K562 (cell line): ENCODE measurements at regions not wholly inside any gene's neighbourhood (a gene's known extent, or its start where the extent isn't known, plus 50 kb on each side); places are given as distances from the start of the nearest gene placed in this dataset.

Experiments
- ATAC-seq: fragments of 200-7000 bp; cut with Tn5 transposase; 3 replicates; pipeline ENCODE4 v1.9.1; 2020; ENCODE audit warnings: moderate library complexity
- BruUV-seq: library from RNA; stranded (reverse); fragments of 400-500 nt; replicated peaks from 2 replicates; lab custom pipeline; 2021; lab: Mats Ljungman, UMichigan
- CTCF ChIA-PET: fragments of 300-600 bp; formaldehyde crosslinking; extraction: SDS; loops from one replicate; lab custom pipeline; 2021; ENCODE audit warnings: low intra/inter-chr PET ratio; lab: Yijun Ruan, JAX
- POLR2A ChIA-PET: fragments of 300-600, 350-650 bp; sonication (Branson Sonifier 250); formaldehyde crosslinking; extraction: SDS; loops from one replicate; lab custom pipeline; 2021; ENCODE audit warnings: antibody characterized with exemption, inconsistent platforms; lab: Yijun Ruan, JAX
- DNase-seq, 4 experiments: peaks; one replicate each; pipeline versions ENCODE4 v3.0.0 to v3.0.0-alpha.2; 2011 to 2018; ENCODE audit warnings: low spot score in 3 of 4, mixed read lengths in 3 of 4; ENCODE audit errors: extremely low read depth in 1 of 4
- FAIRE-seq: peaks from 2 replicates; lab custom pipeline; 2011; peaks lifted over from hg19 to GRCh38; lab: Jason Lieb, UNC
- H2AFZ ChIP-seq: 2 replicates; pipeline ENCODE4 v1.6.0; 2011; ENCODE audit warnings: low read depth, low read length, control low read depth, inconsistent platforms
- H3K27ac ChIP-seq: fragments of 200-600 bp; 3 replicates; pipeline ENCODE4 v1.8.0; 2011; ENCODE audit warnings: low read depth, mild to moderate bottlenecking, control low read depth, inconsistent platforms, low read length, moderate library complexity, mixed read lengths; ENCODE audit errors: extremely low read depth
- H3K27me3 ChIP-seq, 2 experiments: fragments of 300-600 bp in 1 of 2; 2 replicates in 1 of 2; 3 replicates in 1 of 2; pipeline versions ENCODE4 v1.6.0 to v1.8.0; 2011; ENCODE audit warnings: inconsistent platforms in 2 of 2, low read length in 2 of 2, mild to moderate bottlenecking in 1 of 2, mixed read lengths in 1 of 2, moderate library complexity in 1 of 2; ENCODE audit not compliant: control insufficient read depth in 2 of 2, insufficient read depth in 2 of 2
- H3K36me3 ChIP-seq: fragments of 300-600 bp; 3 replicates; pipeline ENCODE4 v1.8.0; 2011; ENCODE audit warnings: mild to moderate bottlenecking, low read length, inconsistent platforms; ENCODE audit not compliant: control insufficient read depth, insufficient read depth
- H3K4me1 ChIP-seq, 2 experiments: fragments of 200-600 bp in 1 of 2; replicated peaks in 1 of 2; 2 replicates in 1 of 2; 3 replicates in 1 of 2; pipeline versions ENCODE4 v1.5.1 to v1.8.0; 2011; ENCODE audit warnings: inconsistent platforms in 2 of 2, low read length in 2 of 2, mild to moderate bottlenecking in 1 of 2, mixed read lengths in 1 of 2, moderate library complexity in 1 of 2; ENCODE audit not compliant: control insufficient read depth in 2 of 2, insufficient read depth in 2 of 2
- H3K4me2 ChIP-seq: 2 replicates; pipeline ENCODE4 v1.6.1; 2011; ENCODE audit warnings: low read length, control low read depth, inconsistent platforms, mixed read lengths; ENCODE audit not compliant: insufficient read depth
- H3K4me3 ChIP-seq: fragments of 200-600 bp; sonication (generic), shearing (Covaris generic); 2 replicates; pipeline ENCODE4 v1.5.1; 2016; ENCODE audit warnings: control low read depth, inconsistent platforms
- H3K79me2 ChIP-seq: fragments of 200-600 bp; 3 replicates; pipeline ENCODE4 v1.8.0; 2011; ENCODE audit warnings: low read length, inconsistent platforms; ENCODE audit not compliant: control insufficient read depth, insufficient read depth
- H3K9ac ChIP-seq, 2 experiments: 2 replicates each; pipeline versions ENCODE4 v1.6.0 to v1.6.1; 2011; ENCODE audit warnings: low read depth in 2 of 2, low read length in 2 of 2, control low read depth in 1 of 2, inconsistent platforms in 1 of 2, mild to moderate bottlenecking in 1 of 2, mixed read lengths in 1 of 2; ENCODE audit not compliant: insufficient read depth in 1 of 2
- H3K9me1 ChIP-seq: one replicate; pipeline ENCODE4 v1.6.0; 2011; ENCODE audit warnings: inconsistent platforms, mild to moderate bottlenecking, low read length, moderate library complexity; ENCODE audit not compliant: control insufficient read depth, insufficient read depth
- H3K9me3 ChIP-seq: replicated peaks from 2 replicates; pipeline ENCODE4 v1.5.1; 2011; ENCODE audit warnings: low read depth, low read length, inconsistent platforms; ENCODE audit not compliant: control insufficient read depth, insufficient read depth
- H4K20me1 ChIP-seq: replicated peaks from 2 replicates; pipeline ENCODE4 v1.6.1; 2011; ENCODE audit warnings: low read length, inconsistent platforms, mixed read lengths; ENCODE audit not compliant: control insufficient read depth, insufficient read depth
- BRF1 ChIP-seq: IDR thresholded peaks from 3 replicates; pipeline ENCODE4 v1.6.1; 2011; ENCODE audit warnings: borderline replicate concordance, mild to moderate bottlenecking; ENCODE audit not compliant: insufficient read length; ENCODE audit errors: extremely low read depth
- EHMT2 ChIP-seq: fragments of 450-650 bp; IDR thresholded peaks from 2 replicates; pipeline ENCODE4 v1.6.1; 2018; ENCODE audit warnings: antibody characterized with exemption
- NCOA2 ChIP-seq, 2 experiments: fragments of 450-650 bp; IDR thresholded peaks; 2 replicates each; pipeline ENCODE4 v1.6.1; 2018; ENCODE audit warnings: mild to moderate bottlenecking in 2 of 2, moderate library complexity in 1 of 2; ENCODE audit not compliant: partially characterized antibody in 2 of 2
- NEUROD1 ChIP-seq: fragments of 150-350 bp; IDR thresholded peaks from 2 replicates; pipeline ENCODE4 v1.6.1; 2014; ENCODE audit warnings: borderline replicate concordance, low read length, low read depth; ENCODE audit not compliant: partially characterized antibody
- NFXL1 ChIP-seq: fragments of 450-650 bp; formaldehyde crosslinking; IDR thresholded peaks from 2 replicates; pipeline ENCODE4 v1.4.0; 2021; ENCODE audit warnings: mild to moderate bottlenecking
- NRF1 ChIP-seq, 2 experiments: fragments of 450-650 bp; IDR thresholded peaks in 1 of 2; conservative IDR thresholded peaks in 1 of 2; 2 replicates each; pipeline ENCODE4 v1.6.1; 2014; ENCODE audit warnings: mild to moderate bottlenecking in 2 of 2
- PCBP2 ChIP-seq: fragments of 200-400 bp; formaldehyde crosslinking; IDR thresholded peaks from 2 replicates; pipeline ENCODE4 v1.6.1; 2018; ENCODE audit warnings: low read length, low read depth, mild to moderate bottlenecking, moderate library complexity; ENCODE audit not compliant: poor library complexity, severe bottlenecking
- RCOR1 ChIP-seq, 2 experiments: IDR thresholded peaks; 2 replicates each; pipeline ENCODE4 v1.6.1; 2012; ENCODE audit warnings: low read depth in 2 of 2, low read length in 2 of 2, borderline replicate concordance in 1 of 2, improper control_type of control experiment in 1 of 2
- SNRNP70 ChIP-seq: fragments of 200-400 bp; formaldehyde crosslinking; optimal IDR thresholded peaks from 2 replicates; pipeline ENCODE3; 2017; ENCODE audit warnings: low read depth, low read length
- SUPT5H ChIP-seq: fragments of 450-650 bp; IDR thresholded peaks from 2 replicates; pipeline ENCODE4 v1.6.1; 2016
- TAF1 ChIP-seq: IDR thresholded peaks from 2 replicates; pipeline ENCODE4 v1.6.1; 2011; ENCODE audit warnings: mild to moderate bottlenecking, low read length, moderate library complexity; ENCODE audit not compliant: insufficient read depth, control insufficient read depth, severe bottlenecking; ENCODE audit errors: extremely low read depth
- TCF3 ChIP-seq: sonication (generic); formaldehyde crosslinking; IDR thresholded peaks from 2 replicates; pipeline ENCODE4 v1.4.0; 2020; ENCODE audit warnings: mild to moderate bottlenecking, missing genetic modification reagents
- TCF7 ChIP-seq: sonication (generic); IDR thresholded peaks from 2 replicates; pipeline ENCODE4 v1.6.1; 2016; ENCODE audit warnings: antibody characterized with exemption, borderline replicate concordance
- TEAD2 ChIP-seq: fragments of 450-650 bp; IDR thresholded peaks from 2 replicates; pipeline ENCODE4 v1.6.1; 2016; ENCODE audit warnings: missing genetic modification characterization, control low read depth, missing compliant biosample characterization
- ZNF449 ChIP-seq: fragments of 250-450 bp; sonication (Bioruptor Pico); IDR thresholded peaks from 2 replicates; pipeline ENCODE4 v1.8.0; 2022; ENCODE audit warnings: moderate library complexity, mild to moderate bottlenecking, inconsistent platforms
- ZNF583 ChIP-seq: fragments of 250-450 bp; sonication (Bioruptor Pico); IDR thresholded peaks from 2 replicates; pipeline ENCODE4 v1.4.0; 2020
- WGBS: fragments of 100-300 bp; shearing (Covaris generic); methylation state at CpG from one replicate; pipeline ENCODE4 v1.1.6; 2016; ENCODE audit warnings: low coverage, mixed read lengths; ENCODE audit not compliant: insufficient coverage; ENCODE audit errors: missing lambda C conversion rate; 5-methylcytosine and 5-hydroxymethylcytosine counted together
- in situ Hi-C: fragments of 300-500 bp; cut with MboI; formaldehyde crosslinking; loops from 4 replicates; pipeline ENCODE4 v1.15.0; 2018; ENCODE audit warnings: inconsistent platforms, mixed read lengths
- intact Hi-C: fragments of 100-400 bp; cut with micrococcal nuclease; formaldehyde crosslinking; loops from 2 replicates; pipeline ENCODE4 v1.14.2; 2022

- Histone ChIP-seq H3K4me1 (peaks cover 0 to 3% of the 10 kb centered on the region in 2 experiments; a peak in 1 of 5 replicates), H3K9me3 (no peaks in the 10 kb centered on the region), H4K20me1 (no peaks in the 10 kb centered on the region), H2AFZ (no peak overlapping the region), H3K79me2 (no peaks in the 10 kb centered on the region), H3K4me3 (no peak overlapping the region), H3K36me3 (no peaks in the 10 kb centered on the region), H3K9ac (no peak overlapping the region), H3K27ac (no peak overlapping the region), H3K27me3 (no peaks in the 10 kb centered on the region), H3K9me1 (no peaks in the 10 kb centered on the region), H3K4me2 (no peak overlapping the region)
- ChIA-PET POLR2A (interaction anchor here (1.2 kb wide), 1 partner anchor 9 kb away, joined by 3 read pairs; no protein-coding TSS in a partner anchor), CTCF (no interaction called here)
- ATAC-seq, result no peak
- TF ChIP-seq NFXL1, result no peak
- TF ChIP-seq RCOR1 (IDR thresholded peaks at IDR 0.05; ENCODE audit: borderline replicate concordance in 1 of 2, low read depth in 2 of 2, low read length in 2 of 2), result no peak
- no peak for TF ChIP-seq SNRNP70
- no peak for TF ChIP-seq EHMT2
- TF ChIP-seq NRF1 (conservative IDR thresholded peaks at IDR 0.05 in 1 of 2, IDR thresholded peaks at IDR 0.05 in 1 of 2), result no peak
- TF ChIP-seq ZNF449 (CRISPR knock-in tag), result no peak
- TF ChIP-seq TEAD2, result no peak
- no peak for TF ChIP-seq TCF7
- TF ChIP-seq SUPT5H, result no peak
- TF ChIP-seq PCBP2, result no peak
- no peak for TF ChIP-seq BRF1
- no peak for TF ChIP-seq TAF1
- no peak for TF ChIP-seq ZNF583 (CRISPR knock-in tag)
- TF ChIP-seq NCOA2 (IDR thresholded peaks at IDR 0.05; ENCODE audit: partially characterized antibody in 2 of 2), result no peak
- no peak for TF ChIP-seq NEUROD1
- no peak for TF ChIP-seq TCF3 (CRISPR knock-in tag)
- in situ Hi-C loops (no loop called here), intact Hi-C loops (no loop called here)
- no peak for DNase-seq
- WGBS, result 0% methylated on average over 2 of the region's 2 CpGs
- no peak for FAIRE-seq
- BruUV-seq, result no TSS peak
Observed at GRCh38 chr5:8434501-8434900, 565.6 kb downstream of the MTRR start.
